Panc1 (cell line): ENCODE measurements at regions not wholly inside any gene's neighbourhood (a gene's known extent, or its start where the extent isn't known, plus 50 kb on each side); places are given as distances from the start of the nearest gene placed in this dataset.

Experiments
- ATAC-seq: fragments of 200-7000 bp; cut with Tn5 transposase; 2 replicates; pipeline ENCODE4 v1.9.1; 2020; ENCODE audit warnings: mild to moderate bottlenecking, moderate library complexity
- BruUV-seq: library from RNA; stranded (reverse); fragments of 400-500 nt; replicated peaks from 2 replicates; lab custom pipeline; 2021; lab: Mats Ljungman, UMichigan
- CTCF ChIA-PET: fragments of 300-600 bp; sonication (Branson Sonifier 250); formaldehyde crosslinking; loops from one replicate; lab custom pipeline; 2022; ENCODE audit warnings: antibody characterized with exemption; lab: Charles Lee
- POLR2A ChIA-PET: fragments of 300-600 bp; sonication (Branson Sonifier 250); formaldehyde crosslinking; loops from one replicate; lab custom pipeline; 2022; ENCODE audit warnings: antibody characterized with exemption; lab: Charles Lee
- DNase-seq: peaks from one replicate; pipeline ENCODE4 v3.0.0-alpha.2; 2010; ENCODE audit warnings: low read depth, low spot score
- H3K27ac ChIP-seq: 2 replicates; pipeline ENCODE4 v1.5.1; 2011; ENCODE audit warnings: mild to moderate bottlenecking, low read length, inconsistent platforms
- H3K27me3 ChIP-seq: fragments of 200-500 bp; sonication (Bioruptor generic); 2 replicates; pipeline ENCODE4 v1.6.0; 2014; ENCODE audit warnings: low read length, inconsistent platforms; ENCODE audit not compliant: control insufficient read depth, insufficient read depth
- H3K36me3 ChIP-seq: fragments of 200-500 bp; sonication (Bioruptor generic); 2 replicates; pipeline ENCODE4 v1.5.1; 2014; ENCODE audit warnings: inconsistent platforms, mild to moderate bottlenecking, low read length, moderate library complexity; ENCODE audit not compliant: control insufficient read depth, insufficient read depth
- H3K4me1 ChIP-seq: 2 replicates; pipeline ENCODE4 v1.5.1; 2011; ENCODE audit warnings: inconsistent platforms, mild to moderate bottlenecking, low read length, moderate library complexity; ENCODE audit not compliant: control insufficient read depth, insufficient read depth
- H3K4me3 ChIP-seq, 2 experiments: 2 replicates each; pipeline ENCODE4 v1.5.1; 2011 to 2012; ENCODE audit warnings: low read depth in 2 of 2, low read length in 2 of 2, mild to moderate bottlenecking in 2 of 2, inconsistent platforms in 1 of 2, moderate library complexity in 1 of 2
- H3K9me3 ChIP-seq: fragments of 200-500 bp; sonication (Bioruptor generic); 2 replicates; pipeline ENCODE4 v1.5.1; 2014; ENCODE audit warnings: low read depth, mild to moderate bottlenecking, inconsistent platforms, low read length, moderate library complexity; ENCODE audit not compliant: control insufficient read depth, insufficient read depth
- CTCF ChIP-seq: fragments of 450-650 bp; IDR thresholded peaks from 2 replicates; pipeline ENCODE4 v1.5.1; 2017; ENCODE audit warnings: mild to moderate bottlenecking
- POLR2AphosphoS5 ChIP-seq: IDR thresholded peaks from 2 replicates; pipeline ENCODE4 v1.6.1; 2012; ENCODE audit warnings: mild to moderate bottlenecking, low read depth, low read length, moderate library complexity
- REST ChIP-seq, 2 experiments: IDR thresholded peaks; 2 replicates each; pipeline ENCODE4 v1.6.1; 2011 to 2012; ENCODE audit warnings: low read depth in 2 of 2, control low read depth in 1 of 2, low read length in 1 of 2, mild to moderate bottlenecking in 1 of 2, moderate library complexity in 1 of 2; ENCODE audit not compliant: insufficient read depth in 1 of 2
- SIN3A ChIP-seq: IDR thresholded peaks from 2 replicates; pipeline ENCODE4 v1.6.1; 2012; ENCODE audit warnings: low read depth, mild to moderate bottlenecking, low read length, moderate library complexity, borderline replicate concordance; ENCODE audit not compliant: insufficient read depth
- TCF7L2 ChIP-seq: IDR thresholded peaks from 2 replicates; pipeline ENCODE4 v1.6.1; 2011; ENCODE audit warnings: mild to moderate bottlenecking, low read depth, low read length, inconsistent platforms
- in situ Hi-C: cut with HindIII; loops from 2 replicates; pipeline ENCODE4 v1.10.0; 2016; ENCODE audit warnings: low sequenced_read_pairs, low pct_unique_long_range_greater_than_20kb
- intact Hi-C: fragments of 100-400 bp; cut with micrococcal nuclease; formaldehyde crosslinking; loops from one replicate; pipeline ENCODE4 v1.10.0; 2022; ENCODE audit not compliant: unreplicated experiment

DNA sequence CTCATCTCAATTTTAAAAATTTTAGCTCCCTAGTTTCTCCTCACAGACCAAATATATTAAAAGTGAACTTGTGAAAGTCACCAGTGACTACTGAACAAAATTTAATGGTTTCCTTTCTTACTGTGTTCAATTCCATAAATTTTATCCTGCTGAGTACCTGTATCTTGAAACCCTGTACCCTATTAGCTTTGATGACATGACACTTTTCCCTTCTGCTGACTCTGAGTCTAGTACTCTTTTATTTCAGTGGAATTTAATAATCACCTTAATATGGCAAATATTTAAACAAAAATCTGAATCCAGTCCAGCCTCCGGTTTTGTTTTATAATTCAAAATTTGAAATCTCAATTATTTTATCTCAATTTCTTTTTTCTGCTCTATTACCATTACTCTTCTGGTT is 203.1 kb upstream of the NUDT6 start:
- no TSS peak for BruUV-seq
- H3K36me3 ChIP-seq: no peaks in the 10 kb centered on the region
- no peak for TF ChIP-seq REST (IDR thresholded peaks at IDR 0.05; ENCODE audit: insufficient read depth in 1 of 2, low read depth in 2 of 2, low read length in 1 of 2)
- no peak for TF ChIP-seq SIN3A
- no peak for TF ChIP-seq TCF7L2
- no peak for TF ChIP-seq CTCF
- TF ChIP-seq POLR2AphosphoS5: no peak
- no peak for DNase-seq
- POLR2A ChIA-PET: no interaction called here
- no peaks in the 10 kb centered on the region for H3K27me3 ChIP-seq
- no peak overlapping the region for H3K4me3 ChIP-seq
- intact Hi-C loops: no loop called here
- in situ Hi-C loops: no loop called here
- CTCF ChIA-PET: no interaction called here
- no peak for ATAC-seq
- peak overlapping the region; percentile 63; the same call in 1 of the 2 replicates for H3K27ac ChIP-seq
- H3K9me3 ChIP-seq: peaks cover 3% of the 10 kb centered on the region; the same call in 1 of the 2 replicates
- H3K4me1 ChIP-seq: peaks cover 15% of the 10 kb centered on the region

DNA sequence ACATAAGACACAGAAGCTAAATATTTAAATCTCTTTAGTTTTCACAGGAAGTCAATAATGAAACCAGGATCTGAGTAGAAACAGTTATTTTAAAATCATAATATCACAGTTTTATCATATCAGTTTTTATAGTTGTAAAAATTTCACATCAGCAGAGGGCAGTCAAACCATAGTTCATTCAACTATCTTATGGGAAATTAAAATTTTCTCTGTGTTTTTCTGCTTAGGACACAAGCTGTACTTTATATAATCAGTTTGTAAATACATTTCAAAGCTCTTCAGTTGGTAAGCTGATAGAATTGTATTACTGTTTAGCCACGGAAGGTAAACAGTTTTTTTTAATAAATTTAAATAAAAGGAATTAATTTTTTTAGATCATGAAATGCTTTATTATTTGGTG is 204.8 kb upstream of the NUDT6 start:
- Histone ChIP-seq H3K4me1 (peaks cover 5% of the 10 kb centered on the region; the same call in 1 of the 2 replicates), H3K27me3 (no peaks in the 10 kb centered on the region), H3K4me3 (no peak overlapping the region), H3K9me3 (peaks cover 3% of the 10 kb centered on the region; the same call in 1 of the 2 replicates), H3K27ac (peak overlapping the region; percentile 40; the same call in 1 of the 2 replicates), H3K36me3 (no peaks in the 10 kb centered on the region)
- intact Hi-C loops: no loop called here
- DNase-seq (no peak), ATAC-seq (no peak)
- in situ Hi-C loops: no loop called here
- TF ChIP-seq CTCF (peak; percentile 19; the same call in 1 of the 2 replicates), SIN3A (no peak), POLR2AphosphoS5 (no peak)
- no TSS peak for BruUV-seq
- ChIA-PET CTCF (interaction anchor here (0.6 kb wide), 1 partner anchor 255 kb away, joined by 5 read pairs; no protein-coding TSS in a partner anchor), POLR2A (no interaction called here)
